ENCODE measurements at regions not wholly inside any gene's neighbourhood (a gene's known extent, or its start where the extent isn't known, plus 50 kb on each side); places are given as distances from the start of the nearest gene placed in this dataset.

GRCh38 chr13:108070491-108070890 is 144.8 kb downstream of the LIG4 start:
- TF ChIP-seq CTCF (IDR thresholded peaks at IDR 0.05) (no peak), SMC3 (IDR thresholded peaks at IDR 0.05; ENCODE audit: low read depth, low read length) (no peak), MXI1 (IDR thresholded peaks at IDR 0.05; ENCODE audit: low read depth, low read length) (no peak), POLR2AphosphoS5 (IDR thresholded peaks at IDR 0.05; ENCODE audit: low read depth, low read length) (no peak), JUND (IDR thresholded peaks at IDR 0.05) (no peak), CHD2 (IDR thresholded peaks at IDR 0.05; ENCODE audit: low read length, partially characterized antibody) (no peak)
